ENCODE measurements at regions not wholly inside any gene's neighbourhood (a gene's known extent, or its start where the extent isn't known, plus 50 kb on each side); places are given as distances from the start of the nearest gene placed in this dataset.
"Not testable (repeated sequence)": the region's sequence is repeated elsewhere in the genome, so short reads cannot be mapped to it uniquely, and the experiment has no call there.

GRCh38 chr9:42850896-42851693 lies 667.6 kb downstream of the SPATA31A6 start:
- H3K9me3 ChIP-seq (ENCODE audit: low read depth, low read length); H3K4me1 ChIP-seq (ENCODE audit: insufficient read depth, low read length); H3K4me3 ChIP-seq (ENCODE audit: low read length): not testable (repeated sequence)

DNA sequence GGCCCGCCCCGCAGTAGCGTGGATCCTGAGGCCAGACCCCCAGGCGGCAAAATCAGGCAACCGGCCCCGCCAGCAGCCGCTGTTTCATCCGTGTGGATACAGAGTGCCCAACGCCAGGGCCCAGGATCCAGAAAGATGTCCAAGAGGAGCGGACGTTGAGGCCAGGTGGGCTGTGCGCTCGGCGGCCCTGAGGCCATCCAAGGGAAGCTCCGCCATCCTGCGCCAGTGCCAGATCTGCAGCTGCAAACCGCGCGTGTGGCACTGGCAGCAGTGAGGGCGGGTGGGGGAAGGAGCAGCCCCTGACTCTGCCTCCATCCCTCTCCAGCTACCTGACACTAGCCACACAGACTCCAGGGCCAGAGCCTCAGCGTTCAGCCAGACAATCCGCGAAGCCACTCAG lies 668.2 kb downstream of the SPATA31A6 start:
- H3K4me1 ChIP-seq (ENCODE audit: insufficient read depth, low read length); H3K27me3 ChIP-seq (ENCODE audit: insufficient read depth, low read length); H3K9me3 ChIP-seq (ENCODE audit: low read depth, low read length): not testable (repeated sequence)
- peak overlapping the region; percentile 34 for H3K4me3 ChIP-seq (ENCODE audit: low read length)

More at GRCh38 chr9:42850896-42851693, 667.6 kb downstream of the SPATA31A6 start:
- not testable (repeated sequence) for H3K27me3 ChIP-seq (ENCODE audit: insufficient read depth, low read length)

- H3K4me3 ChIP-seq (ENCODE audit: low read length) = peak overlapping the region; percentile 34
- H3K4me1 ChIP-seq (ENCODE audit: insufficient read depth, low read length); H3K9me3 ChIP-seq (ENCODE audit: low read depth, low read length); H3K27me3 ChIP-seq (ENCODE audit: insufficient read depth, low read length): not testable (repeated sequence)
Measured at GRCh38 chr9:42852133-42852930, 668.9 kb downstream of the SPATA31A6 start.

DNA sequence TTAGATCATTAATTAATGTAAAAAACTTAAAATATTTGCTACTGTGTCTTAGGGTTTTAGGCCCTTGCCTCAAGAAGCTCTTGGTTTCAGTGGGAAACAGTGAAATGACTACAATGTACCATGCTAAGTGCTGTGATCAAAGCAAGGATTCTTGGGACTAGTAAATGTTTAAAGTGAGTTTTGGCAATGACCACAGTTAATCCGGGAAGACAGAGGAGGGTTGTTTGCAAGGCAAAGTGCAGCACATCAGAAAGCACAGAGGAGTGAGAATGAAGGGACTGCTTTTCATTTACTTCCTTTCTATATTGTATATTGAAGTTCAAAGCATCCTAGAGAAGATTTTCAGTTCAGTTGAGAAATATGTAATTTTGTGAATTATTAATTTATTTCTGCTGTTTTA lies 676.7 kb downstream of the SPATA31A6 start:
- not testable (repeated sequence) for H3K9me3 ChIP-seq (ENCODE audit: low read depth, low read length); H3K27me3 ChIP-seq (ENCODE audit: insufficient read depth, low read length); H3K4me1 ChIP-seq (ENCODE audit: insufficient read depth, low read length); H3K4me3 ChIP-seq (ENCODE audit: low read length)

- not testable (repeated sequence) for H3K4me1 ChIP-seq (ENCODE audit: insufficient read depth, low read length); H3K9me3 ChIP-seq (ENCODE audit: low read depth, low read length); H3K4me3 ChIP-seq (ENCODE audit: low read length); H3K27me3 ChIP-seq (ENCODE audit: insufficient read depth, low read length)
Measured at GRCh38 chr9:42862465-42862864, 679.0 kb downstream of the SPATA31A6 start.
